ENCODE measurements at regions not wholly inside any gene's neighbourhood (a gene's known extent, or its start where the extent isn't known, plus 50 kb on each side); places are given as distances from the start of the nearest gene placed in this dataset.

- no peaks in the 10 kb centered on the region for H3K36me3 ChIP-seq (ENCODE audit: control insufficient read depth, insufficient read depth, low read length)
- H3K27ac ChIP-seq (ENCODE audit: low read depth, low read length), result no peak overlapping the region
- no peaks in the 10 kb centered on the region for H3K27me3 ChIP-seq (ENCODE audit: control insufficient read depth, insufficient read depth, low read length)
- H3K4me3 ChIP-seq (ENCODE audit: low read depth, low read length), result no peak overlapping the region
- no peaks in the 10 kb centered on the region; the same call in 1 of the 2 replicates for H3K9me3 ChIP-seq (ENCODE audit: control insufficient read depth, insufficient read depth, low read length)
- H3K9ac ChIP-seq (ENCODE audit: low read depth, low read length), result no peak overlapping the region
- no peaks in the 10 kb centered on the region for H3K4me1 ChIP-seq (ENCODE audit: control insufficient read depth, insufficient read depth, low read length)
These were observed 284.2 kb upstream of the ZMIZ1 start for GRCh38 chr10:78784546-78784945.

GRCh38 chr10:78785066-78785465 lies 283.7 kb upstream of the ZMIZ1 start:
- Histone ChIP-seq H3K9me3 (ENCODE audit: control insufficient read depth, insufficient read depth, low read length) (no peaks in the 10 kb centered on the region; the same call in 1 of the 2 replicates), H3K27me3 (ENCODE audit: control insufficient read depth, insufficient read depth, low read length) (no peaks in the 10 kb centered on the region), H3K4me3 (ENCODE audit: low read depth, low read length) (no peak overlapping the region), H3K36me3 (ENCODE audit: control insufficient read depth, insufficient read depth, low read length) (no peaks in the 10 kb centered on the region), H3K27ac (ENCODE audit: low read depth, low read length) (no peak overlapping the region), H3K4me1 (ENCODE audit: control insufficient read depth, insufficient read depth, low read length) (no peaks in the 10 kb centered on the region), H3K9ac (ENCODE audit: low read depth, low read length) (no peak overlapping the region)

- Histone ChIP-seq H3K27me3 (ENCODE audit: control insufficient read depth, insufficient read depth, low read length) (no peaks in the 10 kb centered on the region), H3K36me3 (ENCODE audit: control insufficient read depth, insufficient read depth, low read length) (no peaks in the 10 kb centered on the region), H3K4me1 (ENCODE audit: control insufficient read depth, insufficient read depth, low read length) (no peaks in the 10 kb centered on the region), H3K4me3 (ENCODE audit: low read depth, low read length) (no peak overlapping the region), H3K9me3 (ENCODE audit: control insufficient read depth, insufficient read depth, low read length) (no peaks in the 10 kb centered on the region; the same call in 1 of the 2 replicates), H3K9ac (ENCODE audit: low read depth, low read length) (no peak overlapping the region), H3K27ac (ENCODE audit: low read depth, low read length) (no peak overlapping the region)
These were observed 282.8 kb upstream of the ZMIZ1 start for GRCh38 chr10:78785991-78786390.

GRCh38 chr10:78787125-78787524 lies 281.6 kb upstream of the ZMIZ1 start:
- Histone ChIP-seq H3K9me3 (ENCODE audit: control insufficient read depth, insufficient read depth, low read length) (no peaks in the 10 kb centered on the region; the same call in 1 of the 2 replicates), H3K4me3 (ENCODE audit: low read depth, low read length) (no peak overlapping the region), H3K27ac (ENCODE audit: low read depth, low read length) (no peak overlapping the region), H3K9ac (ENCODE audit: low read depth, low read length) (no peak overlapping the region), H3K36me3 (ENCODE audit: control insufficient read depth, insufficient read depth, low read length) (no peaks in the 10 kb centered on the region), H3K4me1 (ENCODE audit: control insufficient read depth, insufficient read depth, low read length) (no peaks in the 10 kb centered on the region), H3K27me3 (ENCODE audit: control insufficient read depth, insufficient read depth, low read length) (no peaks in the 10 kb centered on the region)

- Histone ChIP-seq H3K9ac (ENCODE audit: low read depth, low read length) (no peak overlapping the region), H3K27ac (ENCODE audit: low read depth, low read length) (no peak overlapping the region), H3K4me1 (ENCODE audit: control insufficient read depth, insufficient read depth, low read length) (no peaks in the 10 kb centered on the region), H3K9me3 (ENCODE audit: control insufficient read depth, insufficient read depth, low read length) (no peaks in the 10 kb centered on the region), H3K36me3 (ENCODE audit: control insufficient read depth, insufficient read depth, low read length) (no peaks in the 10 kb centered on the region), H3K4me3 (ENCODE audit: low read depth, low read length) (no peak overlapping the region), H3K27me3 (ENCODE audit: control insufficient read depth, insufficient read depth, low read length) (no peaks in the 10 kb centered on the region; the same call in 1 of the 2 replicates)
These were observed 273.9 kb upstream of the ZMIZ1 start for GRCh38 chr10:78794736-78795455.

- no peak overlapping the region for H3K27ac ChIP-seq (ENCODE audit: low read depth, low read length)
- H3K4me1 ChIP-seq (ENCODE audit: control insufficient read depth, insufficient read depth, low read length), result no peaks in the 10 kb centered on the region
- H3K4me3 ChIP-seq (ENCODE audit: low read depth, low read length), result no peak overlapping the region
- no peaks in the 10 kb centered on the region for H3K36me3 ChIP-seq (ENCODE audit: control insufficient read depth, insufficient read depth, low read length)
- H3K9ac ChIP-seq (ENCODE audit: low read depth, low read length), result no peak overlapping the region
- no peaks in the 10 kb centered on the region for H3K27me3 ChIP-seq (ENCODE audit: control insufficient read depth, insufficient read depth, low read length)
- no peaks in the 10 kb centered on the region for H3K9me3 ChIP-seq (ENCODE audit: control insufficient read depth, insufficient read depth, low read length)
These were observed 269.6 kb upstream of the ZMIZ1 start for GRCh38 chr10:78798976-78799730.

GRCh38 chr10:78800006-78800405 lies 268.8 kb upstream of the ZMIZ1 start:
- Histone ChIP-seq H3K9me3 (ENCODE audit: control insufficient read depth, insufficient read depth, low read length) (no peaks in the 10 kb centered on the region), H3K4me3 (ENCODE audit: low read depth, low read length) (no peak overlapping the region), H3K4me1 (ENCODE audit: control insufficient read depth, insufficient read depth, low read length) (no peaks in the 10 kb centered on the region), H3K27ac (ENCODE audit: low read depth, low read length) (no peak overlapping the region), H3K36me3 (ENCODE audit: control insufficient read depth, insufficient read depth, low read length) (no peaks in the 10 kb centered on the region), H3K9ac (ENCODE audit: low read depth, low read length) (no peak overlapping the region), H3K27me3 (ENCODE audit: control insufficient read depth, insufficient read depth, low read length) (no peaks in the 10 kb centered on the region)

- Histone ChIP-seq H3K27me3 (ENCODE audit: control insufficient read depth, insufficient read depth, low read length) (no peaks in the 10 kb centered on the region), H3K27ac (ENCODE audit: low read depth, low read length) (no peak overlapping the region), H3K9me3 (ENCODE audit: control insufficient read depth, insufficient read depth, low read length) (no peaks in the 10 kb centered on the region), H3K4me3 (ENCODE audit: low read depth, low read length) (no peak overlapping the region), H3K4me1 (ENCODE audit: control insufficient read depth, insufficient read depth, low read length) (no peaks in the 10 kb centered on the region), H3K36me3 (ENCODE audit: control insufficient read depth, insufficient read depth, low read length) (no peaks in the 10 kb centered on the region), H3K9ac (ENCODE audit: low read depth, low read length) (no peak overlapping the region)
These were observed 268.0 kb upstream of the ZMIZ1 start for GRCh38 chr10:78800535-78801320.

- Histone ChIP-seq H3K9ac (ENCODE audit: low read depth, low read length) (no peak overlapping the region), H3K9me3 (ENCODE audit: control insufficient read depth, insufficient read depth, low read length) (no peaks in the 10 kb centered on the region), H3K4me1 (ENCODE audit: control insufficient read depth, insufficient read depth, low read length) (no peaks in the 10 kb centered on the region), H3K27ac (ENCODE audit: low read depth, low read length) (no peak overlapping the region), H3K27me3 (ENCODE audit: control insufficient read depth, insufficient read depth, low read length) (no peaks in the 10 kb centered on the region), H3K4me3 (ENCODE audit: low read depth, low read length) (no peak overlapping the region), H3K36me3 (ENCODE audit: control insufficient read depth, insufficient read depth, low read length) (no peaks in the 10 kb centered on the region)
These were observed 266.3 kb upstream of the ZMIZ1 start for GRCh38 chr10:78802431-78802830.

GRCh38 chr10:78802866-78803265 lies 265.9 kb upstream of the ZMIZ1 start:
- Histone ChIP-seq H3K9ac (ENCODE audit: low read depth, low read length) (no peak overlapping the region), H3K27me3 (ENCODE audit: control insufficient read depth, insufficient read depth, low read length) (no peaks in the 10 kb centered on the region), H3K36me3 (ENCODE audit: control insufficient read depth, insufficient read depth, low read length) (no peaks in the 10 kb centered on the region), H3K4me3 (ENCODE audit: low read depth, low read length) (no peak overlapping the region), H3K9me3 (ENCODE audit: control insufficient read depth, insufficient read depth, low read length) (no peaks in the 10 kb centered on the region), H3K27ac (ENCODE audit: low read depth, low read length) (no peak overlapping the region), H3K4me1 (ENCODE audit: control insufficient read depth, insufficient read depth, low read length) (no peaks in the 10 kb centered on the region)

- Histone ChIP-seq H3K4me1 (ENCODE audit: control insufficient read depth, insufficient read depth, low read length) (no peaks in the 10 kb centered on the region), H3K9ac (ENCODE audit: low read depth, low read length) (no peak overlapping the region), H3K27ac (ENCODE audit: low read depth, low read length) (no peak overlapping the region), H3K4me3 (ENCODE audit: low read depth, low read length) (no peak overlapping the region), H3K27me3 (ENCODE audit: control insufficient read depth, insufficient read depth, low read length) (no peaks in the 10 kb centered on the region), H3K9me3 (ENCODE audit: control insufficient read depth, insufficient read depth, low read length) (no peaks in the 10 kb centered on the region), H3K36me3 (ENCODE audit: control insufficient read depth, insufficient read depth, low read length) (no peaks in the 10 kb centered on the region)
These were observed 265.1 kb upstream of the ZMIZ1 start for GRCh38 chr10:78803710-78804109.
